ENCODE measurements at regions not wholly inside any gene's neighbourhood (a gene's known extent, or its start where the extent isn't known, plus 50 kb on each side); places are given as distances from the start of the nearest gene placed in this dataset.

GRCh38 chr7:155971180-155971770, 159.0 kb upstream of the SHH start:
- TF ChIP-seq CTCF (IDR thresholded peaks at IDR 0.05 in 8 of 11, conservative IDR thresholded peaks at IDR 0.05 in 3 of 11) (no peak), POLR2A (IDR thresholded peaks at IDR 0.05) (no peak)
